NB4 (cell line): ENCODE measurements at regions not wholly inside any gene's neighbourhood (a gene's known extent, or its start where the extent isn't known, plus 50 kb on each side); places are given as distances from the start of the nearest gene placed in this dataset.

Experiments used
- CTCF ChIP-seq: IDR thresholded peaks from one replicate; pipeline ENCODE4 v1.5.1; 2012; ENCODE audit warnings: low read depth, low read length
- MYC ChIP-seq: IDR thresholded peaks from 2 replicates; pipeline ENCODE4 v1.6.1; 2011; ENCODE audit warnings: low read depth, low read length
- POLR2A ChIP-seq: IDR thresholded peaks from 2 replicates; pipeline ENCODE4 v1.6.1; 2011; ENCODE audit warnings: mild to moderate bottlenecking; ENCODE audit not compliant: insufficient read length; ENCODE audit errors: extremely low read depth

GRCh38 chr3:27657871-27658270 lies 64.3 kb downstream of the EOMES start:
- no peak for TF ChIP-seq CTCF
- no peak for TF ChIP-seq MYC
- no peak for TF ChIP-seq POLR2A
